Loucy (cell line): ENCODE measurements at regions not wholly inside any gene's neighbourhood (a gene's known extent, or its start where the extent isn't known, plus 50 kb on each side); places are given as distances from the start of the nearest gene placed in this dataset.

Source experiments
- H2AFZ ChIP-seq: fragments of 200-600 bp; sonication (generic); 2 replicates; pipeline ENCODE4 v1.6.0; 2016; ENCODE audit warnings: antibody characterized with exemption, mild to moderate bottlenecking, low read length, moderate library complexity
- H3F3A ChIP-seq: fragments of 200-600 bp; 2 replicates; pipeline ENCODE4 v1.6.0; 2016; ENCODE audit warnings: antibody characterized with exemption, low read depth, mild to moderate bottlenecking
- H3K27me3 ChIP-seq: fragments of 200-600 bp; sonication (generic); 2 replicates; pipeline ENCODE4 v1.6.1; 2014; ENCODE audit warnings: low read length, mild to moderate bottlenecking; ENCODE audit not compliant: insufficient read depth, poor library complexity, severe bottlenecking
- H3K36me3 ChIP-seq: fragments of 200-600 bp; sonication (generic); 2 replicates; pipeline ENCODE4 v1.6.1; 2016; ENCODE audit warnings: low read length; ENCODE audit not compliant: insufficient read depth
- H3K4me1 ChIP-seq: fragments of 200-600 bp; sonication (generic); 2 replicates; pipeline ENCODE4 v1.5.1; 2014; ENCODE audit warnings: low read length, mild to moderate bottlenecking; ENCODE audit not compliant: insufficient read depth, poor library complexity, severe bottlenecking
- H3K4me2 ChIP-seq: fragments of 200-600 bp; sonication (generic); 2 replicates; pipeline ENCODE4 v1.6.0; 2014; ENCODE audit warnings: antibody characterized with exemption, low read length, low read depth, mild to moderate bottlenecking; ENCODE audit not compliant: poor library complexity, severe bottlenecking
- H3K4me3 ChIP-seq: fragments of 200-600 bp; sonication (generic); 2 replicates; pipeline ENCODE4 v1.5.1; 2014; ENCODE audit warnings: low read length, mild to moderate bottlenecking, mixed read lengths; ENCODE audit not compliant: poor library complexity, severe bottlenecking
- H3K79me2 ChIP-seq: fragments of 200-600 bp; sonication (generic); 2 replicates; pipeline ENCODE4 v1.6.1; 2014; ENCODE audit warnings: low read length; ENCODE audit not compliant: insufficient read depth
- H3K9ac ChIP-seq: fragments of 200-600 bp; sonication (generic); 2 replicates; pipeline ENCODE4 v1.6.0; 2014; ENCODE audit warnings: mild to moderate bottlenecking, low read depth, low read length, moderate library complexity; ENCODE audit not compliant: poor library complexity, severe bottlenecking
- H3K9me2 ChIP-seq: fragments of 200-600 bp; sonication (generic); replicated peaks from 2 replicates; pipeline ENCODE4 v1.6.1; 2016; ENCODE audit warnings: low read depth, low read length, mixed read lengths
- H3K9me3 ChIP-seq: fragments of 200-600 bp; sonication (generic); 2 replicates; pipeline ENCODE4 v1.6.1; 2014; ENCODE audit warnings: mild to moderate bottlenecking, antibody characterized with exemption, low read length, low read depth; ENCODE audit not compliant: insufficient read depth
- H4K20me1 ChIP-seq: fragments of 200-600 bp; sonication (generic); 2 replicates; pipeline ENCODE4 v1.6.0; 2014; ENCODE audit warnings: antibody characterized with exemption, low read length, mild to moderate bottlenecking; ENCODE audit not compliant: insufficient read depth, poor library complexity, severe bottlenecking
- CTCF ChIP-seq: fragments of 200-600 bp; sonication (generic); conservative IDR thresholded peaks from 2 replicates; pipeline ENCODE4 v1.5.1; 2014; ENCODE audit warnings: mild to moderate bottlenecking, antibody characterized with exemption, low read length
- EZH2phosphoT487 ChIP-seq: fragments of 200-600 bp; IDR thresholded peaks from 2 replicates; pipeline ENCODE4 v1.6.1; 2018; ENCODE audit warnings: antibody characterized with exemption, mild to moderate bottlenecking, moderate library complexity, borderline replicate concordance

GRCh38 chr15:46548989-46549388, 914.2 kb downstream of the SQOR start:
- H2AFZ ChIP-seq = no peak overlapping the region
- no peak overlapping the region for H3K9ac ChIP-seq
- no peak for TF ChIP-seq EZH2phosphoT487
- no peak for TF ChIP-seq CTCF
- no peaks in the 10 kb centered on the region for H3K27me3 ChIP-seq
- no peaks in the 10 kb centered on the region for H3K79me2 ChIP-seq
- H3K4me2 ChIP-seq = no peak overlapping the region
- no peaks in the 10 kb centered on the region for H3K9me2 ChIP-seq
- no peak overlapping the region for H3K4me3 ChIP-seq
- no peaks in the 10 kb centered on the region for H3K4me1 ChIP-seq
- no peaks in the 10 kb centered on the region for H3K36me3 ChIP-seq
- H3F3A ChIP-seq = no peaks in the 10 kb centered on the region
- no peaks in the 10 kb centered on the region; the same call in 1 of the 2 replicates for H3K9me3 ChIP-seq
- no peaks in the 10 kb centered on the region for H4K20me1 ChIP-seq

GRCh38 chr15:46552316-46552715, 917.5 kb downstream of the SQOR start:
- Histone ChIP-seq H3K79me2 (no peaks in the 10 kb centered on the region), H3K4me1 (no peaks in the 10 kb centered on the region), H3K4me2 (no peak overlapping the region), H4K20me1 (no peaks in the 10 kb centered on the region), H3K4me3 (no peak overlapping the region), H2AFZ (no peak overlapping the region), H3K27me3 (no peaks in the 10 kb centered on the region), H3K9me2 (no peaks in the 10 kb centered on the region), H3K9ac (no peak overlapping the region), H3K36me3 (no peaks in the 10 kb centered on the region), H3K9me3 (no peaks in the 10 kb centered on the region; the same call in 1 of the 2 replicates), H3F3A (no peaks in the 10 kb centered on the region)
- TF ChIP-seq CTCF (no peak), EZH2phosphoT487 (no peak)

GRCh38 chr15:46555547-46555946, 920.7 kb downstream of the SQOR start:
- H3F3A ChIP-seq = no peaks in the 10 kb centered on the region
- no peak overlapping the region for H3K9ac ChIP-seq
- H3K79me2 ChIP-seq = no peaks in the 10 kb centered on the region
- H3K27me3 ChIP-seq = no peaks in the 10 kb centered on the region
- H3K36me3 ChIP-seq = no peaks in the 10 kb centered on the region
- no peak overlapping the region for H3K4me3 ChIP-seq
- H3K9me2 ChIP-seq = no peaks in the 10 kb centered on the region
- no peak overlapping the region for H2AFZ ChIP-seq
- no peak overlapping the region for H3K4me2 ChIP-seq
- TF ChIP-seq EZH2phosphoT487 (no peak), CTCF (no peak)
- no peaks in the 10 kb centered on the region; the same call in 1 of the 2 replicates for H3K9me3 ChIP-seq
- no peaks in the 10 kb centered on the region for H3K4me1 ChIP-seq
- H4K20me1 ChIP-seq = no peaks in the 10 kb centered on the region
